PFSK-1 (cell line): ENCODE measurements at regions not wholly inside any gene's neighbourhood (a gene's known extent, or its start where the extent isn't known, plus 50 kb on each side); places are given as distances from the start of the nearest gene placed in this dataset.

ENCODE experiments used
- FOXP2 ChIP-seq: optimal IDR thresholded peaks from 2 replicates; pipeline ENCODE3; 2011; ENCODE audit warnings: borderline replicate concordance, control low read depth, inconsistent platforms; ENCODE audit not compliant: insufficient read depth; ENCODE audit errors: extremely low read length, extremely low read depth
- POLR2AphosphoS5 ChIP-seq: IDR thresholded peaks from 2 replicates; pipeline ENCODE4 v1.6.1; 2012; ENCODE audit warnings: low read depth, mild to moderate bottlenecking, control low read depth, low read length, moderate library complexity
- REST ChIP-seq, 2 experiments: IDR thresholded peaks; 2 replicates each; pipeline versions ENCODE4 v1.6.1 to v1.8.0; 2011 to 2012; ENCODE audit warnings: low read depth in 2 of 2, low read length in 2 of 2, control low read depth in 1 of 2, inconsistent platforms in 1 of 2, mild to moderate bottlenecking in 1 of 2, moderate library complexity in 1 of 2; ENCODE audit not compliant: insufficient read depth in 1 of 2
- SIN3A ChIP-seq: IDR thresholded peaks from 2 replicates; pipeline ENCODE4 v1.6.1; 2012; ENCODE audit warnings: mild to moderate bottlenecking, low read length, moderate library complexity, borderline replicate concordance; ENCODE audit not compliant: insufficient read depth
- TAF1 ChIP-seq: IDR thresholded peaks from 2 replicates; pipeline ENCODE4 v1.6.1; 2012; ENCODE audit warnings: low read length, control low read depth, borderline replicate concordance; ENCODE audit not compliant: insufficient read depth

DNA sequence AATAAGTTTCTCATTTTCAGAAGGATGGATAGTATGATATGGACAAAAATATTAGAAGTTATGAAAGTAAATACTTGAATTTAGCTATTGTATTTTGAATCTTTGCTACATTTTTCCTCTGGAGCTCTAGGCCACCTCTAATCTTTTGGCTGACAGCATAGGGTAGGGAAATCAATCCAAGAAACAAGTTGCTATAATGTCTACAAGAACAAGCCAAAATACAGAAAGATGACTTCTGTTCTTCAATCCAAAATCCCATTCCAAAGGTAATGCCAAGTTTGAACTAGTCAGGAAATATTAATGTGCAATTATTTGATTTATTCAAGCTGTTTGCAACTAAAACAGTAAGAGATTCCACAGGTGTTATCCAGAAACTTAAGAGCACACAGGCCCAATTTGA, 1323.1 kb downstream of the ADGRL3 start:
- TF ChIP-seq POLR2AphosphoS5: no peak
- TF ChIP-seq SIN3A: no peak
- TF ChIP-seq REST (IDR thresholded peaks at IDR 0.05; ENCODE audit: insufficient read depth in 1 of 2, low read depth in 2 of 2, low read length in 2 of 2): no peak
- no peak for TF ChIP-seq FOXP2
- TF ChIP-seq TAF1: no peak

- TF ChIP-seq POLR2AphosphoS5 (no peak), REST (IDR thresholded peaks at IDR 0.05; ENCODE audit: insufficient read depth in 1 of 2, low read depth in 2 of 2, low read length in 2 of 2) (no peak), TAF1 (no peak), FOXP2 (no peak), SIN3A (no peak)
These were observed 1322.1 kb downstream of the ADGRL3 start for GRCh38 chr4:62522273-62522672.

DNA sequence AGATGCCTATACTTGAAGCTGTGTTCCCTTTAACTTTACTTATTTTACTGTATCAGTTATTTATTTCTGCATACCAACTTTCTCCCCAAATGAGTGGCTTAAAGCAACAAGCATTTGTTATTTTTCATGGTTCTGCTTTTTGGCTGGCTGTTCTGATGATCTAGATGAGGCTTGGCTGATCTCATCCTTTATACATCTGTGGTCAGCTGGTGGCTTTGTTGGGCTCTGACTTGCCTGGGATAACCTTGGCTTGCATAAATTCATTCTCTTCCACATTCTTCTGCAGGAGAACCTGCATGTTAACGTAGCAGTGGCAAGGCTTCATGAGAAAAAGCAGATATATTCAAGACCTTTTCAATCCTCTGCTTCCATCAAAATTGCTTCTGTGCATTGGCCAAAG, 1317.6 kb downstream of the ADGRL3 start:
- TF ChIP-seq FOXP2 (no peak), REST (IDR thresholded peaks at IDR 0.05; ENCODE audit: insufficient read depth in 1 of 2, low read depth in 2 of 2, low read length in 2 of 2) (no peak), SIN3A (no peak), TAF1 (no peak), POLR2AphosphoS5 (no peak)

- TF ChIP-seq REST (IDR thresholded peaks at IDR 0.05; ENCODE audit: insufficient read depth in 1 of 2, low read depth in 2 of 2, low read length in 2 of 2): no peak
- no peak for TF ChIP-seq TAF1
- no peak for TF ChIP-seq SIN3A
- no peak for TF ChIP-seq POLR2AphosphoS5
- TF ChIP-seq FOXP2: no peak
These were observed 1313.2 kb downstream of the ADGRL3 start for GRCh38 chr4:62513306-62513705.

GRCh38 chr4:62512271-62512670, 1312.1 kb downstream of the ADGRL3 start:
- TF ChIP-seq REST (IDR thresholded peaks at IDR 0.05; ENCODE audit: insufficient read depth in 1 of 2, low read depth in 2 of 2, low read length in 2 of 2): no peak
- no peak for TF ChIP-seq FOXP2
- no peak for TF ChIP-seq SIN3A
- no peak for TF ChIP-seq TAF1
- no peak for TF ChIP-seq POLR2AphosphoS5
